ENCODE measurements at regions not wholly inside any gene's neighbourhood (a gene's known extent, or its start where the extent isn't known, plus 50 kb on each side); places are given as distances from the start of the nearest gene placed in this dataset.
A peak's percentile ranks its signal among the peaks of the same experiment; 100 is the strongest.

- TF ChIP-seq CTCF (IDR thresholded peaks at IDR 0.05; ENCODE audit: low read length) (peak; percentile 79), EZH2phosphoT487 (IDR thresholded peaks at IDR 0.05; ENCODE audit: low read length) (no peak)
Measured at GRCh38 chr15:57861034-57861638, 154.6 kb downstream of the POLR2M start.
